HepG2 (cell line): ENCODE measurements at regions not wholly inside any gene's neighbourhood (a gene's known extent, or its start where the extent isn't known, plus 50 kb on each side); places are given as distances from the start of the nearest gene placed in this dataset.

Experiments used
- ATAC-seq: fragments of 200-7000 bp; cut with Tn5 transposase; 3 replicates; pipeline ENCODE4 v1.9.1; 2020; ENCODE audit warnings: mild to moderate bottlenecking, moderate library complexity
- BruUV-seq: library from RNA; stranded (reverse); fragments of 400-500 nt; replicated peaks from 2 replicates; lab custom pipeline; 2021; lab: Mats Ljungman, UMichigan
- CTCF ChIA-PET: fragments of 300-600 bp; formaldehyde crosslinking; extraction: SDS; loops from one replicate; lab custom pipeline; 2021; ENCODE audit warnings: low total read pairs, inconsistent platforms, low intra/inter-chr PET ratio; lab: Yijun Ruan, JAX
- POLR2A ChIA-PET: fragments of 350-600 bp; sonication (Branson Sonifier 250); formaldehyde crosslinking; loops from one replicate; lab custom pipeline; 2020; ENCODE audit warnings: antibody characterized with exemption, inconsistent platforms; lab: Yijun Ruan, JAX
- DNase-seq: peaks from one replicate; pipeline ENCODE4 v3.0.0-alpha.2; 2015; ENCODE audit warnings: low spot score
- FAIRE-seq: peaks from 3 replicates; lab custom pipeline; 2011; peaks lifted over from hg19 to GRCh38; lab: Jason Lieb, UNC
- H2AFZ ChIP-seq: one replicate; pipeline ENCODE4 v1.6.1; 2011; ENCODE audit warnings: low read length, inconsistent platforms
- H3K27ac ChIP-seq: fragments of 300-600 bp; 3 replicates; pipeline ENCODE4 v1.8.0; 2011; ENCODE audit warnings: mixed run types, mild to moderate bottlenecking, mixed read lengths, low read length, inconsistent platforms; ENCODE audit not compliant: insufficient read depth; ENCODE audit errors: extremely low read length
- H3K27me3 ChIP-seq, 2 experiments: fragments of 200-600 bp in 1 of 2; 2 replicates in 1 of 2; 3 replicates in 1 of 2; pipeline versions ENCODE4 v1.6.0 to v1.8.0; 2011; ENCODE audit warnings: low read length in 2 of 2, mild to moderate bottlenecking in 2 of 2, moderate library complexity in 2 of 2, inconsistent platforms in 1 of 2; ENCODE audit not compliant: insufficient read depth in 2 of 2, control insufficient read depth in 1 of 2
- H3K36me3 ChIP-seq, 2 experiments: fragments of 200-600 bp in 1 of 2; replicated peaks in 1 of 2; 2 replicates in 1 of 2; 3 replicates in 1 of 2; pipeline versions ENCODE4 v1.5.1 to v1.8.0; 2011; ENCODE audit warnings: low read length in 2 of 2, inconsistent platforms in 1 of 2; ENCODE audit not compliant: insufficient read depth in 2 of 2, control insufficient read depth in 1 of 2
- H3K4me1 ChIP-seq: 2 replicates; pipeline ENCODE4 v1.5.1; 2012; ENCODE audit warnings: low read length, inconsistent platforms; ENCODE audit not compliant: insufficient read depth
- H3K4me2 ChIP-seq: 2 replicates; pipeline ENCODE4 v1.6.0; 2011; ENCODE audit warnings: low read depth, low read length, inconsistent platforms
- H3K4me3 ChIP-seq, 3 experiments: fragments of 200-600 bp in 1 of 3; sonication (generic), shearing (Covaris generic) in 1 of 3; replicated peaks in 1 of 3; 2 replicates each; pipeline ENCODE4 v1.5.1; 2011 to 2016; ENCODE audit warnings: low read length in 3 of 3, inconsistent platforms in 2 of 3, low read depth in 2 of 3, mild to moderate bottlenecking in 2 of 3, control low read depth in 1 of 3, mixed read lengths in 1 of 3; ENCODE audit not compliant: insufficient read depth in 1 of 3
- H3K79me2 ChIP-seq: one replicate; pipeline ENCODE4 v1.6.1; 2011; ENCODE audit warnings: low read length, inconsistent platforms; ENCODE audit not compliant: insufficient read depth
- H3K9ac ChIP-seq: 2 replicates; pipeline ENCODE4 v1.6.0; 2011; ENCODE audit warnings: mild to moderate bottlenecking, low read depth, low read length, inconsistent platforms; ENCODE audit not compliant: insufficient read depth
- H3K9me3 ChIP-seq: 2 replicates; pipeline ENCODE4 v1.5.1; 2012; ENCODE audit warnings: mild to moderate bottlenecking, low read length
- H4K20me1 ChIP-seq: 2 replicates; pipeline ENCODE4 v1.6.0; 2011; ENCODE audit warnings: inconsistent platforms, mild to moderate bottlenecking, low read length, moderate library complexity; ENCODE audit not compliant: insufficient read depth
- ZC3H4 ChIP-seq: sonication (generic); formaldehyde crosslinking; IDR thresholded peaks from 2 replicates; pipeline ENCODE4 v1.4.0; 2020; ENCODE audit warnings: missing genetic modification reagents, borderline replicate concordance
- ZNF607 ChIP-seq: sonication (generic); formaldehyde crosslinking; IDR thresholded peaks from 2 replicates; pipeline ENCODE4 v1.5.1; 2020; ENCODE audit warnings: missing genetic modification reagents, mild to moderate bottlenecking, borderline replicate concordance
- ZNF629 ChIP-seq: sonication (generic); formaldehyde crosslinking; conservative IDR thresholded peaks from 2 replicates; pipeline ENCODE4 v1.5.0; 2020; ENCODE audit warnings: missing genetic modification reagents
- ZNF670 ChIP-seq: sonication (generic); formaldehyde crosslinking; IDR thresholded peaks from 2 replicates; pipeline ENCODE4 v1.8.0; 2022; ENCODE audit warnings: mild to moderate bottlenecking, missing genetic modification reagents, borderline replicate concordance
- WGBS: methylation state at CpG from one replicate; pipeline ENCODE4 v1.1.6; 2017; ENCODE audit warnings: low lambda C conversion rate; 5-methylcytosine and 5-hydroxymethylcytosine counted together
- in situ Hi-C: cut with HindIII; loops from 2 replicates; pipeline ENCODE4 v1.10.0; 2017; ENCODE audit warnings: low pct_unique_long_range_greater_than_20kb; ENCODE audit not compliant: extremely low pct_ligation_motif_present
- intact Hi-C: fragments of 100-400 bp; cut with micrococcal nuclease; formaldehyde crosslinking; loops from one replicate; pipeline ENCODE4 v1.10.0; 2022; ENCODE audit not compliant: unreplicated experiment
- TF ChIP-seq, protein P1 (sequence below): sonication (generic); formaldehyde crosslinking; IDR thresholded peaks from 2 replicates; pipeline ENCODE4 v1.5.0; 2020; ENCODE audit warnings: mild to moderate bottlenecking, low read depth, missing genetic modification reagents, borderline replicate concordance

DNA sequence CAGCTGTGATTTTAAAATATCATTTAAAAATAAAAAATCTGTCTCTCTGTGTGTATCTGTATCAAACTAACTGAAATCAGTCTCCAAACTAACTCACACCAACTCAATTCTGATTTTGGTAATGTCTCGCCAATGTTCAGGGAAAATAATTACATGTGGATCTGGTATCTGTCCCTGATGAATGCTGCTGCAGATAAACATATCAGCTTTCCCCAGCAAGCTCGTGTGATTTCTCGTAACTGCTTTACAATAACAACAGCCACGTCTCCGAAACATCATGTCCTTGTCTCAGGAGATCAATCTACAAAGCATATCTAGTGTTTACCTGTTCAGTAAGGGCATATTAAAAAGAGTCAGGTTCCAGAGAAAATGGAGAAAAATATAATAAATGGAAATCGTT is 129.0 kb downstream of the IRS2 start:
- Histone ChIP-seq H3K4me1 (no peaks in the 10 kb centered on the region), H3K79me2 (no peaks in the 10 kb centered on the region), H2AFZ (no peak overlapping the region), H3K9me3 (no peaks in the 10 kb centered on the region)
- ChIA-PET CTCF (no interaction called here), POLR2A (no interaction called here)
- DNase-seq = no peak
- in situ Hi-C loops = no loop called here
- no peak for ATAC-seq
- no peak for FAIRE-seq
- no TSS peak for BruUV-seq
- intact Hi-C loops = no loop called here
- TF ChIP-seq ZNF629 (CRISPR knock-in tag) (no peak), ZC3H4 (no peak), ZNF607 (CRISPR knock-in tag) (no peak), ZNF670 (CRISPR knock-in tag) (no peak)
- TF ChIP-seq, all 625 proteins: peak for 0
- 5% methylated on average over 6 of the region's 6 CpGs for WGBS
- no peak overlapping the region for H3K4me2 ChIP-seq
- no peaks in the 10 kb centered on the region for H3K27me3 ChIP-seq
- H3K27ac ChIP-seq = no peak overlapping the region
- no peak overlapping the region for H3K9ac ChIP-seq
- H4K20me1 ChIP-seq = no peaks in the 10 kb centered on the region
- H3K4me3 ChIP-seq = no peak overlapping the region
- H3K36me3 ChIP-seq = no peaks in the 10 kb centered on the region

DNA sequence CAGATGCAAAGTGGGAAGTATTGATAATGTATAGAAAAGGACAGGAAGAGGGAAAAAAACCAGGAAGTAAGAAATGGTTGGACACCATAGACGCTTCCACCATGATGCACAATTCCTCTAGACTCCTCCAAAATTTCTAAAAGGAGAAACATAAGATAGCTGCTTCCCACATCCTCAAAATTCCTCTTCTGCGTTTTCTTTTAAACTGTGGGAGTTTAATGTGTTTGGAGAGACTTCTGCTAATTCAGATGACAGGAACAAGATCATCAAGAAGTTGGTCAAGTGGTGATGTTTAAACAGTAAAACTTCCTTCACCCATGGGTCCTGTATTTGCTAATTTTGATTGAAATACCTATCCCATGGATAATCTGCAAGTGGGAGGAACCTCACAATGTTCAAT is 130.2 kb downstream of the IRS2 start:
- POLR2A ChIA-PET = no interaction called here

More for the DNA sequence above, 130.2 kb downstream of the IRS2 start:
- Histone ChIP-seq H3K4me1 (no peaks in the 10 kb centered on the region), H3K9me3 (no peaks in the 10 kb centered on the region), H3K4me2 (no peak overlapping the region), H3K9ac (no peak overlapping the region), H3K36me3 (no peaks in the 10 kb centered on the region), H3K79me2 (no peaks in the 10 kb centered on the region), H3K27me3 (no peaks in the 10 kb centered on the region), H3K4me3 (no peak overlapping the region), H4K20me1 (no peaks in the 10 kb centered on the region), H2AFZ (no peak overlapping the region), H3K27ac (no peak overlapping the region)
- intact Hi-C loops (no loop called here), in situ Hi-C loops (no loop called here)
- ATAC-seq = no peak
- WGBS = 0% methylated on average over 2 of the region's 2 CpGs
- no peak for FAIRE-seq
- no TSS peak for BruUV-seq
- CTCF ChIA-PET = no interaction called here
- TF ChIP-seq, protein P1, sequence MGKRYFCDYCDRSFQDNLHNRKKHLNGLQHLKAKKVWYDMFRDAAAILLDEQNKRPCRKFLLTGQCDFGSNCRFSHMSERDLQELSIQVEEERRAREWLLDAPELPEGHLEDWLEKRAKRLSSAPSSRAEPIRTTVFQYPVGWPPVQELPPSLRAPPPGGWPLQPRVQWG = no peak
- no peak for DNase-seq
